Caco-2 (cell line): ENCODE measurements at regions not wholly inside any gene's neighbourhood (a gene's known extent, or its start where the extent isn't known, plus 50 kb on each side); places are given as distances from the start of the nearest gene placed in this dataset.

Experiments
- BruUV-seq: library from RNA; stranded (reverse); fragments of 400-500 nt; replicated peaks from 2 replicates; lab custom pipeline; 2021; lab: Mats Ljungman, UMichigan
- CTCF ChIA-PET: fragments of 300-600 bp; sonication (Branson Sonifier 250); formaldehyde crosslinking; loops from one replicate; lab custom pipeline; 2022; ENCODE audit warnings: antibody characterized with exemption; lab: Charles Lee
- POLR2A ChIA-PET: fragments of 300-600 bp; sonication (Branson Sonifier 250); formaldehyde crosslinking; loops from one replicate; lab custom pipeline; 2022; ENCODE audit warnings: antibody characterized with exemption; lab: Charles Lee
- DNase-seq, 2 experiments: peaks; one replicate each; pipeline versions ENCODE4 v3.0.0 to v3.0.0-alpha.2; 2020 to 2022
- H3K27me3 ChIP-seq: replicated peaks from 2 replicates; pipeline ENCODE4 v1.6.0; 2011; ENCODE audit warnings: low read length; ENCODE audit not compliant: control insufficient read depth, insufficient read depth
- H3K36me3 ChIP-seq: 2 replicates; pipeline ENCODE4 v1.5.1; 2011; ENCODE audit warnings: low read length; ENCODE audit not compliant: control insufficient read depth, insufficient read depth
- H3K4me1 ChIP-seq: fragments of 250-450 bp; sonication (Bioruptor Pico); 2 replicates; pipeline ENCODE4 v1.5.1; 2020; ENCODE audit warnings: mild to moderate bottlenecking
- H3K4me3 ChIP-seq: 2 replicates; pipeline ENCODE4 v1.5.1; 2011; ENCODE audit warnings: low read depth, mild to moderate bottlenecking, control low read depth, low read length
- H3K9me3 ChIP-seq: fragments of 250-450 bp; sonication (Bioruptor Pico); 2 replicates; pipeline ENCODE4 v1.5.1; 2020; ENCODE audit warnings: mild to moderate bottlenecking, moderate library complexity
- H3K27ac Mint-ChIP-seq: one replicate; pipeline ENCODE4 v1.8.0; 2022; ENCODE audit warnings: mixed read lengths; ENCODE audit not compliant: unreplicated experiment
- H3K27me3 Mint-ChIP-seq: one replicate; pipeline ENCODE4 v1.8.0; 2022; ENCODE audit warnings: mixed read lengths; ENCODE audit not compliant: insufficient read depth, unreplicated experiment
- H3K36me3 Mint-ChIP-seq: one replicate; pipeline ENCODE4 v1.8.0; 2022; ENCODE audit warnings: mild to moderate bottlenecking, mixed read lengths; ENCODE audit not compliant: insufficient read depth, unreplicated experiment
- H3K4me1 Mint-ChIP-seq: one replicate; pipeline ENCODE4 v1.8.0; 2022; ENCODE audit warnings: low read depth, mixed read lengths; ENCODE audit not compliant: unreplicated experiment
- H3K4me3 Mint-ChIP-seq: one replicate; pipeline ENCODE4 v1.8.0; 2022; ENCODE audit warnings: mild to moderate bottlenecking, moderate library complexity, mixed read lengths; ENCODE audit not compliant: unreplicated experiment
- H3K9me3 Mint-ChIP-seq: one replicate; pipeline ENCODE4 v1.8.0; 2022; ENCODE audit warnings: mixed read lengths; ENCODE audit not compliant: unreplicated experiment
- CTCF ChIP-seq, 2 experiments: fragments of 200-600 bp in 1 of 2; IDR thresholded peaks; 1 replicate in 1 of 2; 2 replicates in 1 of 2; pipeline versions ENCODE4 v1.5.1 to v1.8.0; 2011 to 2022; ENCODE audit warnings: antibody characterized with exemption in 1 of 2, control low read depth in 1 of 2, inconsistent platforms in 1 of 2, low read depth in 1 of 2, low read length in 1 of 2, mild to moderate bottlenecking in 1 of 2, moderate library complexity in 1 of 2; ENCODE audit not compliant: insufficient read depth in 1 of 2, severe bottlenecking in 1 of 2, unreplicated experiment in 1 of 2
- intact Hi-C: fragments of 100-400 bp; cut with micrococcal nuclease; formaldehyde crosslinking; loops from one replicate; pipeline ENCODE4 v1.10.0; 2022; ENCODE audit not compliant: unreplicated experiment

DNA sequence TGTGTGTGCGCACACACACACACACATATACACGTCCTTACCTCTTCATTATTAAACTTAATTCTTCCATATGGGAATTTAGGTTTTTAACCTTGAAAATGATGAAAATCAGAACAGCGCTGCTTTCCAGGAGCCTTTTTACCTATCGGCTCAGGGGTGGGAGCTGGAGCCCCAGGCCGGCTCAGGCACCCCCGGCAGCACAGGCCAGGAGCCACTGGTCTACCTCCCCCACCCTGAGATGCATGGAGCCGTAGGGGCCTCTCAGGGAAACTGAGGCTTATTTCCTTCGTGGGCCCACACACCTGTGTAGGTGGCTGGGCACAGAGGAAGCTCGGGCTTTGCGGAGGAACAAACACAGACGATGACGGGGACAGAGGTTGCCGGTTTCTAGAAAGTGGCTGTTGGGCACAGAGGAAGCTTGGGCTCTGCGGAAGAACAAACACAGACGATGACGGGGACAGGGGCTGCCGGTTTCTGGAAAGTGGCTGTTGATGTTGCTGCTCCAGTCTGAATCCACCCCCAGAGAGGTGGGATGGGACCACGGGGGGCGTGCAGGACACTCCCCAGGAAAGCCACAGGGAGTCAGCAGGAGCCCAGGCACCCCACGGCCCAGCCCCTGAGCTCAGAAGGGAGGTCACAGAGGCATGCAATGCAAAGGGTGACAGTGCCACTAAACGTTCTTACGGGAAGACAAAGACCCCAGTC lies 149.4 kb downstream of the BRD1 start:
- H3K27me3 Mint-ChIP-seq: peaks cover 30% of the 10 kb centered on the region
- H3K36me3 ChIP-seq: no peaks in the 10 kb centered on the region
- CTCF ChIA-PET: no interaction called here
- H3K4me3 ChIP-seq: no peak overlapping the region
- H3K4me1 Mint-ChIP-seq: no peaks in the 10 kb centered on the region
- POLR2A ChIA-PET: no interaction called here
- intact Hi-C loops: no loop called here
- no peaks in the 10 kb centered on the region for H3K36me3 Mint-ChIP-seq
- no peaks in the 10 kb centered on the region for H3K27me3 ChIP-seq
- H3K9me3 ChIP-seq: no peaks in the 10 kb centered on the region
- no TSS peak for BruUV-seq
- no peak overlapping the region for H3K4me3 Mint-ChIP-seq
- no peaks in the 10 kb centered on the region for H3K9me3 Mint-ChIP-seq
- H3K4me1 ChIP-seq: no peaks in the 10 kb centered on the region
- no peak overlapping the region for H3K27ac Mint-ChIP-seq
- TF ChIP-seq CTCF (IDR thresholded peaks at IDR 0.05; ENCODE audit: insufficient read depth in 1 of 2, low read depth in 1 of 2, low read length in 1 of 2, severe bottlenecking in 1 of 2, unreplicated experiment in 1 of 2): no peak
- DNase-seq: no peak

DNA sequence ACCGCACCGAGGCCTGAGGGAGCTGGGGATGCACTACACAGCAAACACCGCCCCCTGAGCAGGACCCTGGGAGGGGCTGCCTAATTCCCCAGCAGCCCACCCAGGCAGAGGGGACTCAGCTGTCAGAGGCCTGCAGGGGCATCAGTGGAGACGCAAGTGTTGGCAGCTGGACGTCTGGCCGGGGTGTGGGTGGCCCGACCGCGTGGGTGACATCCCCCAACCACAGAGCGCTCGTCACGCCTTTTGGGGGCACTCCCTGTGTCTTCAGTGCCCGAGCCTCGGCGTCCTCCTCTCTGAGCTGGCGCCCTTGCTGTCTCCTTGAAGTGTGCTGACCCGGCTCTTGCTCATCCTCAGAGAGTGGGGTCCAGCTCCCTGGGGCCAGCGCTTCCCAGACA lies 150.2 kb downstream of the BRD1 start:
- Mint-ChIP-seq H3K27ac (no peak overlapping the region), H3K9me3 (no peaks in the 10 kb centered on the region), H3K4me3 (no peak overlapping the region), H3K4me1 (no peaks in the 10 kb centered on the region), H3K36me3 (no peaks in the 10 kb centered on the region), H3K27me3 (peaks cover 27% of the 10 kb centered on the region)
- no peaks in the 10 kb centered on the region for H3K4me1 ChIP-seq
- H3K9me3 ChIP-seq: no peaks in the 10 kb centered on the region
- ChIA-PET CTCF (no interaction called here), POLR2A (no interaction called here)
- no peak overlapping the region for H3K4me3 ChIP-seq
- H3K27me3 ChIP-seq: no peaks in the 10 kb centered on the region
- no peak for DNase-seq
- no peaks in the 10 kb centered on the region for H3K36me3 ChIP-seq
- intact Hi-C loops: no loop called here
- BruUV-seq: no TSS peak
- TF ChIP-seq CTCF (IDR thresholded peaks at IDR 0.05; ENCODE audit: insufficient read depth in 1 of 2, low read depth in 1 of 2, low read length in 1 of 2, severe bottlenecking in 1 of 2, unreplicated experiment in 1 of 2): no peak

GRCh38 chr22:49676783-49677494 lies 150.7 kb downstream of the BRD1 start:
- H3K9me3 ChIP-seq: no peaks in the 10 kb centered on the region
- no peak for TF ChIP-seq CTCF (IDR thresholded peaks at IDR 0.05; ENCODE audit: insufficient read depth in 1 of 2, low read depth in 1 of 2, low read length in 1 of 2, severe bottlenecking in 1 of 2, unreplicated experiment in 1 of 2)
- no peaks in the 10 kb centered on the region for H3K36me3 Mint-ChIP-seq
- intact Hi-C loops: no loop called here
- H3K27me3 Mint-ChIP-seq: peaks cover 22% of the 10 kb centered on the region
- no peaks in the 10 kb centered on the region for H3K36me3 ChIP-seq
- H3K4me3 Mint-ChIP-seq: no peak overlapping the region
- DNase-seq: no peak
- H3K27ac Mint-ChIP-seq: no peak overlapping the region
- no peak overlapping the region for H3K4me3 ChIP-seq
- no peaks in the 10 kb centered on the region for H3K9me3 Mint-ChIP-seq
- CTCF ChIA-PET: no interaction called here
- H3K4me1 ChIP-seq: no peaks in the 10 kb centered on the region
- no peaks in the 10 kb centered on the region for H3K27me3 ChIP-seq
- no TSS peak for BruUV-seq
- POLR2A ChIA-PET: no interaction called here
- H3K4me1 Mint-ChIP-seq: no peaks in the 10 kb centered on the region
